Activated naive CD4-positive, alpha-beta T cell treated with anti-CD3 and anti-CD28 coated beads for 36 hours (primary cell): ENCODE measurements at regions not wholly inside any gene's neighbourhood (a gene's known extent, or its start where the extent isn't known, plus 50 kb on each side); places are given as distances from the start of the nearest gene placed in this dataset.

Experiments
- CTCF ChIA-PET: fragments of 350-600 bp; sonication (Branson Sonifier 250); formaldehyde crosslinking; loops from one replicate; lab custom pipeline; 2021; ENCODE audit warnings: antibody characterized with exemption; lab: Charles Lee
- DNase-seq: peaks from one replicate; pipeline ENCODE4 v3.0.0-alpha.2; 2020
- H3K27ac Mint-ChIP-seq: one replicate; pipeline ENCODE4 v1.8.0; 2021; ENCODE audit warnings: mild to moderate bottlenecking, mixed read lengths
- H3K27me3 Mint-ChIP-seq: one replicate; pipeline ENCODE4 v1.8.0; 2021; ENCODE audit warnings: low read depth, mixed read lengths
- H3K36me3 Mint-ChIP-seq: one replicate; pipeline ENCODE4 v1.8.0; 2021; ENCODE audit warnings: low read depth, mixed read lengths
- H3K4me1 Mint-ChIP-seq: one replicate; pipeline ENCODE4 v1.8.0; 2021; ENCODE audit warnings: low read depth, mixed read lengths
- H3K4me3 Mint-ChIP-seq: one replicate; pipeline ENCODE4 v1.8.0; 2021; ENCODE audit warnings: mild to moderate bottlenecking, moderate library complexity, mixed read lengths
- H3K9me3 Mint-ChIP-seq: one replicate; pipeline ENCODE4 v1.8.0; 2021; ENCODE audit warnings: mixed read lengths
- intact Hi-C: fragments of 100-400 bp; cut with micrococcal nuclease; formaldehyde crosslinking; loops from one replicate; pipeline ENCODE4 v1.15.1; 2023

- no peak overlapping the region for H3K27ac Mint-ChIP-seq
- H3K9me3 Mint-ChIP-seq, result no peaks in the 10 kb centered on the region
- H3K4me3 Mint-ChIP-seq, result no peak overlapping the region
- H3K36me3 Mint-ChIP-seq, result no peaks in the 10 kb centered on the region
- intact Hi-C loops, result no loop called here
- no peaks in the 10 kb centered on the region for H3K4me1 Mint-ChIP-seq
- DNase-seq, result no peak
- CTCF ChIA-PET, result interaction anchor here (0.6 to 1.7 kb wide), 2 partner anchors 8 to 314 kb away, joined by 3 to 9 read pairs; no protein-coding TSS in a partner anchor
- peaks cover 1% of the 10 kb centered on the region for H3K27me3 Mint-ChIP-seq
Measured at GRCh38 chr2:47315475-47315874, 53.6 kb upstream of the EPCAM start.

GRCh38 chr2:47313728-47314127, 55.4 kb upstream of the EPCAM start:
- intact Hi-C loops, result no loop called here
- no peak for DNase-seq
- CTCF ChIA-PET, result interaction anchor here (1.0 to 1.7 kb wide), 2 partner anchors 10 to 13 kb away, joined by 3 to 9 read pairs; no protein-coding TSS in a partner anchor
- Mint-ChIP-seq H3K4me3 (no peak overlapping the region), H3K36me3 (no peaks in the 10 kb centered on the region), H3K27me3 (peaks cover 3% of the 10 kb centered on the region), H3K9me3 (no peaks in the 10 kb centered on the region), H3K27ac (no peak overlapping the region), H3K4me1 (no peaks in the 10 kb centered on the region)

DNA sequence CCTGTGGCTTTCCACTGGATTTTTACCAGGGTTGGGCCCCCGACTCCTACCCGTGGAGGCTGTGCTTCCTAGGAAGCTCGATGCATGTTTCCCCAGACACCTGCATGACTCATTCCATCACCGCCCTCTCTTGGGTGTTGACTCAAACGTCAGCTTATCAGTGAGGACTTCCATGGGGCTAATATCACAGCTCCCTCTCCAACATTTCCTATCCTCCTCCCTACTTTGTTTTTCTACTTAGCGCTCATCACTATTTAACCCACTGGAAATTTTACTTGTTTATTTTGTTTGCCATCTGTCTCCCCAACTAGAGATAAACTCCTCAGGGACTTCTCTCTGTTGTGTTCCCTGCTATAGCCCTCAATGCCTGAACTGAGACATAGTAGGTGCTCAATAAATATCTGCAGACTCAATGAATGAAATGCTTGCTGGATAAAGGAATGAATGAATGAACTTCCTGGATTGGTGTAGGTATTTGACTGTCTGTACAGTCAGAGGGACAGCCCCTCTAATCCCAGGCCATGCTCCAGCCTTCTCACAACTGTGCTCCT, 55.9 kb upstream of the EPCAM start:
- no peaks in the 10 kb centered on the region for H3K9me3 Mint-ChIP-seq
- no peak overlapping the region for H3K27ac Mint-ChIP-seq
- H3K27me3 Mint-ChIP-seq, result peaks cover 3% of the 10 kb centered on the region
- CTCF ChIA-PET, result interaction anchor here (1.0 kb wide), 1 partner anchor 13 kb away, joined by 3 read pairs; no protein-coding TSS in a partner anchor
- no peak overlapping the region for H3K4me3 Mint-ChIP-seq
- intact Hi-C loops, result no loop called here
- H3K36me3 Mint-ChIP-seq, result no peaks in the 10 kb centered on the region
- no peaks in the 10 kb centered on the region for H3K4me1 Mint-ChIP-seq
- no peak for DNase-seq

- Mint-ChIP-seq H3K9me3 (no peaks in the 10 kb centered on the region), H3K4me1 (no peaks in the 10 kb centered on the region), H3K27ac (no peak overlapping the region), H3K27me3 (peaks cover 3% of the 10 kb centered on the region), H3K36me3 (no peaks in the 10 kb centered on the region), H3K4me3 (no peak overlapping the region)
- no peak for DNase-seq
- CTCF ChIA-PET, result interaction anchor here (0.7 kb wide), 1 partner anchor 98 kb away, joined by 3 read pairs; no protein-coding TSS in a partner anchor
- intact Hi-C loops, result no loop called here
Measured at GRCh38 chr2:47312491-47312850, 56.6 kb upstream of the EPCAM start.

- no peak for DNase-seq
- Mint-ChIP-seq H3K4me3 (no peak overlapping the region), H3K9me3 (no peaks in the 10 kb centered on the region), H3K36me3 (no peaks in the 10 kb centered on the region), H3K27me3 (peaks cover 3% of the 10 kb centered on the region), H3K4me1 (no peaks in the 10 kb centered on the region), H3K27ac (no peak overlapping the region)
- intact Hi-C loops, result no loop called here
- CTCF ChIA-PET, result interaction anchor here (0.7 kb wide), 1 partner anchor 97 kb away, joined by 3 read pairs; no protein-coding TSS in a partner anchor
Measured at GRCh38 chr2:47311764-47312490, 57.2 kb upstream of the EPCAM start.

GRCh38 chr2:47310801-47311560, 58.1 kb upstream of the EPCAM start:
- CTCF ChIA-PET, result interaction anchor here (1.3 kb wide), 1 partner anchor 12 kb away, joined by 3 read pairs; no protein-coding TSS in a partner anchor
- DNase-seq, result no peak
- H3K36me3 Mint-ChIP-seq, result no peaks in the 10 kb centered on the region
- no peaks in the 10 kb centered on the region for H3K4me1 Mint-ChIP-seq
- intact Hi-C loops, result no loop called here
- H3K9me3 Mint-ChIP-seq, result no peaks in the 10 kb centered on the region
- peaks cover 8% of the 10 kb centered on the region for H3K27me3 Mint-ChIP-seq
- H3K4me3 Mint-ChIP-seq, result no peak overlapping the region
- H3K27ac Mint-ChIP-seq, result no peak overlapping the region

GRCh38 chr2:47309952-47310800, 58.9 kb upstream of the EPCAM start:
- intact Hi-C loops, result no loop called here
- Mint-ChIP-seq H3K27me3 (peaks cover 10% of the 10 kb centered on the region), H3K27ac (no peak overlapping the region), H3K4me3 (no peak overlapping the region), H3K4me1 (no peaks in the 10 kb centered on the region), H3K9me3 (no peaks in the 10 kb centered on the region), H3K36me3 (no peaks in the 10 kb centered on the region)
- CTCF ChIA-PET, result interaction anchor here (0.6 to 1.3 kb wide), 4 partner anchors 13 to 374 kb away, joined by 3 to 6 read pairs (median 3); no protein-coding TSS in a partner anchor
- DNase-seq, result no peak

- Mint-ChIP-seq H3K4me3 (no peak overlapping the region), H3K4me1 (no peaks in the 10 kb centered on the region), H3K27ac (no peak overlapping the region), H3K9me3 (no peaks in the 10 kb centered on the region), H3K27me3 (peaks cover 11% of the 10 kb centered on the region), H3K36me3 (no peaks in the 10 kb centered on the region)
- intact Hi-C loops, result no loop called here
- CTCF ChIA-PET, result interaction anchor here (0.6 to 0.8 kb wide), 2 partner anchors 159 to 374 kb away, joined by 3 to 6 read pairs; no protein-coding TSS in a partner anchor
- no peak for DNase-seq
Measured at GRCh38 chr2:47309472-47309951, 59.6 kb upstream of the EPCAM start.

- CTCF ChIA-PET, result interaction anchor here (0.5 to 1.3 kb wide), 3 partner anchors 81 to 1321 kb away, joined by 3 to 4 read pairs (median 3); no protein-coding TSS in a partner anchor
- no peak overlapping the region for H3K4me3 Mint-ChIP-seq
- H3K4me1 Mint-ChIP-seq, result no peaks in the 10 kb centered on the region
- intact Hi-C loops, result no loop called here
- peaks cover 14% of the 10 kb centered on the region for H3K27me3 Mint-ChIP-seq
- H3K36me3 Mint-ChIP-seq, result no peaks in the 10 kb centered on the region
- DNase-seq, result no peak
- H3K9me3 Mint-ChIP-seq, result no peaks in the 10 kb centered on the region
- H3K27ac Mint-ChIP-seq, result no peak overlapping the region
Measured at GRCh38 chr2:47307066-47307465, 62.0 kb upstream of the EPCAM start.

DNA sequence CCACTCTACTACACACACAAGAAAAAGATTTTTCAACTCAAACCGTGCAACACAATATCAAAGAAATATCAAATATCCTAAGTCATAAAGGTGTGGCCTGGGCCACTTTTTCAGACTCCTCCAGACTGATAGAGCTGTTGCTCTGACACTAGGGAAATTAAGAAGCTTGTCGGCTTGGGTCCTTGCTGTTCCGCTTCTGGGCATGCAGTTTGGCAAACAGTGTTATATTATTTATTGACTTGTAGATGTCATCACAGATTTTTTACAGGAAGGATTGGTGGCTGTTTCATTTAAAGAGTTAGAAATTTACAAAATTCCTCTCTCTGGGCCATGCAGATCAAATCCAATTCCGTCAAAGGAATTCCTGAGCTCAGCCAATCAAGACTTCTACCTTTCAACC, 64.5 kb upstream of the EPCAM start:
- H3K36me3 Mint-ChIP-seq, result no peaks in the 10 kb centered on the region
- H3K27ac Mint-ChIP-seq, result no peak overlapping the region
- H3K4me1 Mint-ChIP-seq, result peaks cover 9% of the 10 kb centered on the region
- CTCF ChIA-PET, result interaction anchor here (1.7 kb wide), 1 partner anchor 19 kb away, joined by 4 read pairs; no protein-coding TSS in a partner anchor
- H3K4me3 Mint-ChIP-seq, result no peak overlapping the region
- H3K27me3 Mint-ChIP-seq, result peaks cover 14% of the 10 kb centered on the region
- no peaks in the 10 kb centered on the region for H3K9me3 Mint-ChIP-seq
- DNase-seq, result no peak
- intact Hi-C loops, result no loop called here

DNA sequence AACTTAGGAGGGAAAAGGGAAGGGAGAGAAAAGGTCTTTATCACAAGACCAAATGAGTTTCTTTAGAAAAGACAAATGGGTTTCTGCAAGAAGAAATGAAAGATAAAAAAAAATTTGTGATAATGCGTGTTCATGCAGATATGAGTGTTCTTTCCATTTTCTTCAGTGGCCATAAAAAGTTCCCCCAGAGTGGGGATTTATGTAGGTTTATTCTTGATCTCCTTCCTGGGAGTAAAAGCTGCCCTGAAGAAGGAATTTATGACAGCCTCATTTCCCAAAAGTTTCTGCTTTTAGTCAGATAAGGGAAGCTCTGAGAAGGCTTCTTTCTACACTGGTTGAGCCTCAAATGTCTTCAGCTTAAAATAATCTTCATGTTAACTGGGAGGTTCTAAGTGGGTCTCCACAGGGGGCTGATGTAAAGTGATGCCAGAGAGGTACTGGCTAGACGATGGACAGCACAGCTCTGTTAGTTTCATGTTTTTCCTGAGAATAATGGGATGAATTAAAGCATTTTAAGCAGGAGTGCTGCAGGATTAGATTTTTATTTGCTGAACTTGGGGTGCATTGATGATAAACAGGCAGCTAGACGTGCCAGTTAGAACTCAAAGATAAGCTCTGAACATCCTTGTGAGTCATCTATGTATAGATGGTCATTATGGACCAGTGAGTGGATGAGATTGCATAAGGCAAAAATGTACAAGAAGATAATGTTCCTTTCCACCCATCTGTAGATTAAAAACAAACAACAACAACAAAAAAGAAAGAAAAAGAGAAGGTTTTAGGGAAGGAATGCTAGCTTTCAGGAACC, 65.6 kb upstream of the EPCAM start:
- Mint-ChIP-seq H3K4me1 (peaks cover 9% of the 10 kb centered on the region), H3K4me3 (no peak overlapping the region), H3K36me3 (no peaks in the 10 kb centered on the region), H3K9me3 (no peaks in the 10 kb centered on the region), H3K27me3 (peaks cover 14% of the 10 kb centered on the region), H3K27ac (no peak overlapping the region)
- intact Hi-C loops, result no loop called here
- CTCF ChIA-PET, result interaction anchor here (1.0 to 1.7 kb wide), 2 partner anchors 20 to 43 kb away, joined by 3 to 4 read pairs; no protein-coding TSS in a partner anchor
- DNase-seq, result no peak
